GM19438 (cell line): ENCODE measurements at regions not wholly inside any gene's neighbourhood (a gene's known extent, or its start where the extent isn't known, plus 50 kb on each side); places are given as distances from the start of the nearest gene placed in this dataset.

ENCODE experiments used
- ATAC-seq: cut with Tn5 transposase; IDR thresholded peaks from one replicate; pipeline ENCODE4 v1.9.1; 2021; ENCODE audit warnings: low read depth; ENCODE audit not compliant: unreplicated experiment

DNA sequence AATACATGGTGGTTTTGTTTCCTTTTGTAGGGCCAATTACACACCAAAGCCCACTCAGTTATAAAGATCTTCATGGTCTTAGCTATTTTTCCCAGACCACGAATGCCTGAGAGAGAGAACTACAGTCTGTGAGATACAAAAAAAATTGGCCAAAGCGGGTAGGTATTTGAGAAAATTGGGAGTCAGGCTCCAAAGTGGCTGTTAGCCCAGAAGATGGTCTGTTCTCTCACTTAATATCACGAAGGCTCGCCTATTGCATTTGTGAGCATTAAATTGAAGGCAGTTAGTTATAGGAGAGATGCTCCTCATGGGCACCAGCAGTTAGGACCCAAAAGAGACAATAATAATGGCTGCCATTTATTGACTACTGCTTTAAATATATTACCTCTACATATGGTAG lies 342.7 kb downstream of the PLPP3 start:
- no peak for ATAC-seq

DNA sequence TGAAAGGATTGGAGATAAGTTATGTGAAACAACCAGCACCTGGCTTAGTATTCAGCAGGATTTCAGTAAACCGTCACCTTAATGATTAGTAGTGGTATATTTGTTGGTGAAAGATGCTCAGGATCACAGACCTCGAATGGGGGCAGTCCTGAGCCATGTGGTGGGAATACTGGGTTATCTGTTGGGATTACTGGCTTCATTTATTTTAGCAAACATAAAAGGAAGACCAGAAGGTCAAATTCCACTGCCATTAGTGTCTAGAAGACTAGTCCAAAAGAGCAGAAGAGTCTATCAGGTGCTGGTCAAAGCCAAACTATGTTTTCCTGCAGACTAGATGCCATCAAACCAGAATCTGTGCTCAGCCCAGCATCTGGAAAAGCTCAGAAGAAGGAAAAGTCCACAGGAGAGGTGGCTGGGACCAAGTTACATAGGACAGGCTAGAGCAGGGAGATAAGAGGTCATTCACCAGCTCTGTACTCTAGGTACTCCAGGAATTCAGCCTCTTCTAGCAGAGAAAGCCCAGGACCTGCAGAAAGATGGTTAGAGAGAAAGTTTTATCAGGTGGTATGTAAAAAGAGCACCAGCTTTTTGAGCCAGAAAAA lies 343.4 kb downstream of the PLPP3 start:
- ATAC-seq = no peak

DNA sequence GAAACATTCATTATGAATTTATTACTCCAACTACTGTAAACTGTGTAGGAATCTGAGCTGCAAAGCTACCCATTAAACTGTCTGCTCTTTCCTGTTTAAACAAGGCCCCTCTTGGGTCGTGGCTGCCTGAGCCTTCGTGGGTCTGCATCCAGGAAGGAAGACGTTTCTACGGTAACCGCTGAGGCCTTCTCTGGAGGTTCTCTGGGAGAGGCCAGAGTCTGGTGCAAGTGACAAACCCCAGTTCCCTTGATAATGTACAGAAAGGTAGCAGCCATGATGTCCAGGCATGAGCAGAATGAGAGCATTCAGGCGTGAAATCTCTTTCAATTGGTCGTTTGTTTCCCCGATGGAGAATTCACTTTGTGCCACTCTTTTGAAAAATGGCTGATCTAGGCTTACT lies 350.2 kb downstream of the PLPP3 start:
- ATAC-seq = no peak

DNA sequence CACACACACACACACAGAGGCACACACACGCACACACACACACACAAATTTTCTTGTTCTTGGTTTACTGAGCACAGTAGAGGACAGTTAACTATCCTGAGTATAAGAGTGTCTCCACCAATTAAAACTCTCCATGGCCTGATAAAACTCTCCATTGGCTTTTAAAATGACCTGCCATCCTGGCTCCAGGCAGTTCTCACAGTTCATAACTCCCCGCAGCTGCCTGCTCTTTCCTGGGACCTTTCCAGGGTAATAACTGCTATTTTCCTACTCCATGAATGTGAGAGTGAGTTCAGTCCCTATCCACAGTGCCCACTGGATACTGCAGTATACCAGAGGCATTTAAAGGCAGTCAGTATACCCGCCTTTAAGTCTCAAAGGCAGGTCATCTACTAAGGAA lies 351.5 kb downstream of the PLPP3 start:
- ATAC-seq = no peak

DNA sequence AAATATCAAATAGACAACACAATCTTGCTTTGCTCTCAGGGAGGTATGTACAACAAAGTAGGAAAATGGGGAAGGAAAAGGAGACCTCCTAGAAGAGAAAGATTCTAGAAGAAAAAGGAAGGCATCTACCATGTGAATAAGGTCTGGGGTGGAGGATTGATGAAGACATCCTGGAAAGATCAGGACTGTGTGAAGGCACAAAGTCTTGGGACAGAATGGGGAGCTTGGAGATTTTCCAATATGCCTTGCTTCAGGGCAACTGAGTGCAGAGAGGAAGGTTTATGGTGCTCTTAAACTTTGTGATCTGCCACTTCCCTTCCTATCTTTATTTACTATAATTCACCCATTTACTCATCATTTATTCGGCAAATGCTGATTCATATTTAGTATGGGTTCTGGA lies 352.0 kb downstream of the PLPP3 start:
- ATAC-seq = no peak

DNA sequence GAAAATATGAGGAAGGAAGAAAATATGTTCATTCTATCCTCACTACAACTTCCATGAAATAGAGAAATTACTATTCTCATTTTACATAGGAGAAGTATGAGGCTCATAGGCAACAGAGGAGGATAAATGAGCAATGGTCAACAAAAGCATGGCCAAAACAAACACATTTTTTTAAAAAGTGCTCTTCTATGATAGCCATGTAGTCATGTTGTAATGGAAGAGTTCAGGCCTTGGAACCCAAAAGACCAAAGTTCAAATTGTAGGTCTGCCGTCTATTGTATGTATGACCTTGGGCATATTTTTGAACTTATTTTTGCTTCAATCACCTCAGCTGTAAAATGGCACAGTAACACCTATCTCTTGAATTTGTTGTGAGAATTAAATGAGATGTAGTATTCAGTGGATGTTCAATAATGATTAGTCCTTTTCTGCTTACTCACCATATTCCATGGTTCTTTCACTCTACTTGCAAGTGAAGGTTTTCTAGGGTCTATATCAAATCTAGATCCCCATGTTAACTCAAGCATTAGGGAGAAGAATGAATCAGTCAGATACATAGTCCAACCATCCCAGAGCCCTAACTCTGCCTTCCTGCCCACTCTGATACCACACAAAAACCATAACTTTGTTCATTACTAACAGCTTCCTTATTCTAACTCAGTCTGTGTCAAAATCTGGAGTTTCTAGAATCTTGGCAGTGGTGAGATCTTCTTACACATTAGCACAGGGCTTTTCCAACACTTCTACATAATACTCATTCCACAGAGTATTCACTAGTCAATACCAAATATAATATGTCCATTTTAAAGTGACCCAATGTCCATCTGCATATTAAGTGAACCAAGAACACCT lies 353.2 kb downstream of the PLPP3 start:
- no peak for ATAC-seq

DNA sequence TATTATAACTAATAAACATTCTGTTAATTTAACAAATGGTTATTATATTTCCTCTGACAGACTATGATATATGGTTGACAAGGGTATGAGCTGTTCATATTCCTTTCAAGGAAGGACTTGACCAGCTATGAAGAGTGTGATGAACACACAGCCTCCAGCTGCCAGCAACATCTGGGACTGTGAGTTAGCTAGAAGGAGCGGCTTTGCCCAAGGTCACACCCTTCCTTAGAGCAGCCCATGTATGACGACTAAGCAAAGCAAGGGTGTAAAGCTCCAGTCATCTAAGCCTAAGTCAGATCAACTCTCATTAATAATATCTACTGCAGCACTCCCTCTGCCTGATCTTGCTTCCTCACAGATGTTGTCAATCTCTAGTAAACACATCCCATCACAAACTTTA lies 355.4 kb downstream of the PLPP3 start:
- ATAC-seq = no peak

DNA sequence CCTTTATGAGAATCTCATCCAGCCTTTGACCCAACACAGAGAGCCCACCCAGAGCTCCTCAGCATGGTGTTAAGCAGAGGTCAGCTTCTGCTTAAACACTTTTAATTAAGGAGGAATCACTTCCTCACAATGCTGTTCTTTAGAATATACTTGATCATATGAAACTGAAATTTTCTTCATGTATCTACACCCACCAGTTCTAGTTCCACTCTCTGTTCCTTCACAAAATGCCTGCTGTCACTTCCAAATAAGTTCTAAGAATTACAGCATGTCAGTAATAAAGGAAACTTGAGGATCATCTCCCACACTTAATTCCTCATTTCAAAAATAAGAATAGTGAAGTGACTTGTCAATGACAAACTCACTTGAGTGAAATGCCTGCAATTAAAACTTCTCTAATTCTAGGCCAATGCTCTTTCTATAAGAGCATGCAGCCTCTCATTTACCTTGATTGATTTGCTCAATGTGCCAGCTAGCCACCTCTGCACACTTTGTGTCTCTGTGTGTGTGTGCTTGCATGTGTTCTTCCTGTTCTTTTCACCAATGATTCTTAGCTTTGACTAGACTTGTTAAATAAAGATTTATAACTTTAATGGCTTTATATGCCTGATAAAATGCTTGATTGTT lies 356.3 kb downstream of the PLPP3 start:
- ATAC-seq = no peak

DNA sequence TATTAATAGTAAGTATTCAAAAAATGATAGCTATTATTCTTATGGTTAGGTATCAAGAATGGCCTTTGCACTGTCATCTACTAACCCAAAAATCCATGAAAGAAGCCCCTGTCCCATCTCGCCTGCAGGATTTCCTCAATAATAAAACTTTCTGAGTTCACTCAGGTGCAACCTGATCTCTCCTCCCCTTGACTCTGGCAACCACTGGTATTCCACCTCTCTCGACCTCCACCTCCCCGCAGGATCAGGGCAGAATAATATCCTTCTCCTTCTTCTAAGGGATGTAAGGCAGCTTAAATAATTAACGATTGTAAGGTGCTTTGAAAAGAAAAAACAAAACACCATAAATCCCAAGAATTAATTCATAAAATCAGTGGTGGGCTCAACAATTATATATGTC lies 359.3 kb downstream of the PLPP3 start:
- ATAC-seq = no peak

DNA sequence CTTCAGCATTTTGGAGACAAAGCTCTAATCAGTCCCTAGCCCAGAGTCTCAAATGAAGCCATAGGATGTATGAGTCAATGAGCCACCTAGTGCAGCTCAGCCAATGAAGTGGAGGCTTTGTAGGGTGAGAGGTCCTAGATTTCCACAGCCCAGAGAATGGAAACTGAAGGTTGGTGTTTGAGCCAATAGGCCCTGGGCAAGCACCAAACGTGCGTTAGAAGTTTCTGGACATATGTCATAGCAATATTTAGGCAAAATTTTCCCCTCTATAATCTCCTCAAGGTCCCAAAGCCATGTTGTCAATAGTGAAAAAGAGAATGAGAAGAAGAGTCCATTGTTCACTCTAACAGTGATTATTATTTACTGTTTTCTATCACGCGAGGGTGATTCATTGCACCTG lies 361.3 kb downstream of the PLPP3 start:
- ATAC-seq = no peak

DNA sequence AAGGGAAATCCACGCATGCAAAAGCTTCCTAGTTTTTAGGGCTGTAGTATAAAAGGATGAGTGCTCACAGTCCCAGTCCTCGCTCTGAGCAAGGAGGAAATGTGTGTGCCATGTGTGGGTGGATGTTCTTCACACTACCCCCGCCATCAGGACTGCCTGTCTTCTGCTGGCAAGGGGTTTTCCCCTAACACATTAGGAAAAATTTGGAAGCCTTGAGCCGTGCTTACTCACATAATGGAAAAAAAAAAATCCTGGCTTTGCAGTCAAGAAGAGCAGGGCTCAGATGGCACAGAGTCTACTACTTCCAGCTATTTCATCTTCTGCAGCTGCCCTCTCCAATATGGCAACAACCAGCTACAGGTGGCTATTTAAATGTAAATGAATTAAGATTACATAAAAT lies 363.1 kb downstream of the PLPP3 start:
- no peak for ATAC-seq

DNA sequence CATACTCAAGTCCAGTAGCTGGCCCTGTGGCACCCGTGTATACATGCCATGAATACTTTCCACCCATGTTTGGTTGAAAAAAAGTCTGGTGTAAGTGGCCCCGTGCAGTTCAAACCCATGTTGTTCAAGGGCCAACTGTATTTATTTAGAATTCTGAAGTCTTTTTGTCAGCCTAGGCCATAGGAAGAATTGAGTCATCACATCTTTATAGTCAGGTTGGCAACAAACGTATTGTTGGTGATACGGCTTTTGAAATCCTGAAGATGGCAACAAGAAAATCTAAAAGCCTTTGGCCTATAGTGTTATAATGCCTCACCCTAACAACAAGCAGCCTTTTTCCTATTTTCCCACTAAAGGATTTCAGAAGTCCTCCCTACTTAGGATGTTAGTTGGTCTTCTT lies 363.6 kb downstream of the PLPP3 start:
- no peak for ATAC-seq

DNA sequence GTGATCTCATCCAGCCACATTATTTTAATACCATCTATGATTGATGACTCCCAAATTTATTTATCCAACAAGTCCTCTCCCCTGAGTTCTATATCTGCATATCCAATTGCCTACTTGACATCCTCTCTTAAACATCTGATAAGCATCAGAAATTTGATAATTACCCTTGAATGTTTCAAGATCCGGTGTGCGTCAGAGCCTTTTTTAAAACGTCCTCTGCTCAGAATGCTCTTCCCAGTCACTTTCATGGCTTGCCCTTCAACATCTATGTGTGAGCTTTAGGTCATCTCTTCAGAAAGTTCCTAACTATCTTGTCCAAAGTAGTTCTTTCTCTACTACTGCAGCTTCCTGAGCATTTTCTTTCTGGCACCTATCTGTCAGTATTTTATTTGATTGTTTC lies 364.3 kb downstream of the PLPP3 start:
- ATAC-seq = no peak

DNA sequence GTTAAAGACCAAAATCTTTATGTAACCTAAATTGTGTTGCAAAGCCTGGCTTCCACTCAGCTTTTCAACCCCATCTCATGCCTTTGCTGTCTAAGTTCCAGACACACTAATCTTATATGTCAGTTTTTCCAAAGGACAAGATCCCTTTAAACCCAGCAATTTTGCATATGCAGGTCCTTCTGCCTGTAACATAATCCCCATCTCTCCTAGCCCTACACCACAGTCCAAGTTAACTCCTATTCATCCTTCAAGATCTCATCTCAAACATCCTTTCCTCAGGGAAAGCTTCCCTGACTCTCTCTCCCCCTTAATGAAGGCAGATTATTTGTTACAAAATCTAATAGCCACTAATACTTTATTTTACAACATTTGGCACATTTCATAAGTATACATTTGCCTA lies 366.3 kb downstream of the PLPP3 start:
- no peak for ATAC-seq

DNA sequence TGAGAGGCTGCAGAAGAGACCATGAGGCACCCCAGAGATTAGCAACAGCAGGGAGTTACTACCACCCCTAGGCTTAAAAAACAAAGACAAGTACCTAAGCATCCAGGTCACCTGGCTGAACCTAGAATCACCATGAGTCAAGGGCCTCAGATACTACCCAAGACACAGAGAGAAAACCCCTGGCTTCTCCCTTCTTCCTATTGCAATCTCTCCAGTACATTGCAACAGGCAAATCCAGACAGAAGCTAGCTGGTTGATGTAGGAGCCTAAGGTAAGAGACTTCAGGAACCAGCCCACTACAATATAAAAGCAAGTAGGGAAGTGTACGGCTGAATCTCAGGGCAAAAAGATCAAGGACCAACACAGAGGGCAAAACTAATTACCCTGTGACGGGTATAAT lies 367.2 kb downstream of the PLPP3 start:
- no peak for ATAC-seq

DNA sequence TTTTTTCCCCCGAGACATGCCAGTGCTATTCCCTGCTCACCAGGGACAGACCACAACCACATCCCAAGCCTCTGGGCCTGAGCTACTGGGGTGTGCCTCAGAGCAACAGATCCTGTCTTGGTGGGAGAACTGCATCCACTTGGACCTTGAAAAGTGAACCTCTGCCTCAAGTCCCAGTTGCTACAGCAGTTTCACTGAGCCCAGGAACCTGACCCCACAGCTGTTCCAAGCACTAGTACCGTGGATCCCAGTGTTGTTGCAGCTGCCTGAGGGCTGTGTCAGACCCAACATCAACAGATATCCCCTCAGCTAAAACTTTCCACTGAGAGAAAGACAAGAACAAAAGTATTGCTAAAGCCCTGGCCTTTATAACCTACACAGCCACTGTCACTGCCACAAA lies 373.0 kb downstream of the PLPP3 start:
- ATAC-seq = no peak

DNA sequence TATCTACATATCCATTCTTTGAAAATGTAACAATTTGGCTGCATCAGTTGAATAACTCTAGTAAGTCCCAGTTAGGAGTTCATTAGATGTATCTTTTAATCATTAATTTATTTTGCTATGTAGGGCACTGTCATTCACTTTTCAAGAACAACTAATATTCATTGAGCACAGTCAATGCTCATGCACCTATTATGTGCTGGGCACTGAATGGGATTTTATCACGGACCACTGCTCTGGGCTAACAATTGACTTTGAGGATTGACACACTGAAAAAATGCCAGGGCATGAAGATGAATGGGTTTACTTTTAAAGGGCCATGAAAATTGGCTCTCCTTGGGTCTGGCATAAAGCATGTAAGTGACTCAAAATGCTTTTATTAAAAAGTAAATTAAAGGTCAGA lies 375.2 kb downstream of the PLPP3 start:
- no peak for ATAC-seq

DNA sequence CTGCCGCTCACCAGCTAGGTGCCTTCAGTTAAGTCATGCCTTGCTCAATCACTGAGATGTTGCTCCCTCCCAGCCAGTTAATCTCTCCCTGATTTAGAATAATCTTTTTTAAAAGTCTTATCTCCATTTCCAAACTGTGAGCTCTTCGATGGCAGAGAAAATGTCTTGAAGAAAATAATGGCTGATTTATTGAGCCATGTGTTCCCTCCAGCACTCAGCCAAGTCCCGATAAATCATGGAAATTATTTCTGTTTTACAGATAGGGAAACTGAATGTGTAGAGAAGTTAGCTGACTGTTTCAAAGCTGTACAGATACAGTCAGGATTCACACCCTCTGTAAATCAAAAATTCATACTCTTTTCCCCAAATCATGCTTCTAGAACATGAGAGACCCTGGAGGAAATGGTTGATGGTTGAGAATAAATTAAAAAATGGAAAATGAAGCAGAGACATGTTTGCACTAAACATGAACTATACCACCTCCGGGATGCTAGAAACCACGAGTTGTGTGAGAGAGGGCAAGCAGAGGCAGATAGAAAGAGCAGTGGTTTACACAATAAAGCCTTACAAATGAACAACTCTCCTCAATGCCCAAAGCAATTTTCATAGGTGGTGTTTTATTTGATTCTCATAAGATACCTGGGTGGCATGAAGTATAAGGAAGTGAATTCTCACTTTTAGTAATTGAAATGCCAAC lies 376.4 kb downstream of the PLPP3 start:
- ATAC-seq = no peak

DNA sequence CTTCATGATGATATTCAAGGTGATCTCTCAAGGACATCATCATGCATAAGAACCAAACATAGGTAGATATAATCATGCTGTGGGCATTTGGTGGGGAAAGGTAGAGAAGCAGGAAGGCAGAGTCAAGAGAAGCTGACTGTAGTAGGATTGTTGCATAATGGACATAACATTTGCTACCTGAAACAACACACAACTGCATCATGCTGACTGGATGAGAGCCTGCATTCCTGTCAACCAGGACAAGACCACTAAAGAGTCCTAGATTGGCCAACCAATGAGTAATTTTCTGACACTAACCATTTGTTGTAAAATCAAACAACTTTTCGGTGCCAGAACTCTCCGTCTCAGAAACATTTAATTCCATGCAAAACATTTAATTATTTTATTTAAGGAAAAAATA lies 377.2 kb downstream of the PLPP3 start:
- ATAC-seq = no peak

DNA sequence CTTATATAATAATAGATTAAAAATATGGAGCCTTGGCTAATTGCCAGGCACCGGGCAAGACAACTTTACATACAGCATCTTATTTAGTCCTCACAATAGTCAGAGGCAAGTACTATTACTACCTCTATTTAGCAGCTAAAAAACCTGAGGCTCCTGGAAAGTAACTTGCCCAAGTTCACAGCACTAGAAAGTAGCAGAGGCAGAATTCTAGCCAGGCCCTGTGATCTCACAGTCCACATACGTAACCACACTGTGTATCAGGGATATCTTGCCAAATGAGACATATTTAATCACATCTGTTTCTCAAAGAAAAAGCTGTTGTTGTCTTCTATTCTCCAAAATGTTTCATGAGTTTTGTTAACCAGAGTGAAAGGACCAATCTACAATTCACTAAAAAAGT lies 378.5 kb downstream of the PLPP3 start:
- ATAC-seq = no peak

DNA sequence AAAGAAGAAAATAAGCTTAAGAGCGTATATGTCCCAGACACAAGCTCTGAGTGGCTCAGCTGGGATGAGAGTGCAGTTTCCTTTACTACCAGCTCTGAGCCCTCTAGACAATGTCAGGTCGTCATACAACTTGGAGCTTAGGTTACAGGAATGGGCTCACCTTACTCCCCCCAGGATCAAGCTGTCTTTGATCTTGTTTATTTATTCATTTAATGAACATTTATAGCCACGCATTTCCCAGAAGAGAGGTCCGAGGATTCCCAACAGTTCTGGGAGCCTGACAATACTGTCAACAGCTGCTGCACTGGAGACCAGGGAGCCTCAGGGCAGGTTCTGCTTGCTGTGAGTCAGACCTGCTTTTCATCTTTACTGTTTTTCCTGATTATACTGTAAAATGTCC lies 378.9 kb downstream of the PLPP3 start:
- no peak for ATAC-seq
